HG02885 (cell line): ENCODE measurements at regions not wholly inside any gene's neighbourhood (a gene's known extent, or its start where the extent isn't known, plus 50 kb on each side); places are given as distances from the start of the nearest gene placed in this dataset.

Experiments
- ATAC-seq: cut with Tn5 transposase; IDR thresholded peaks from one replicate; pipeline ENCODE4 v1.9.1; 2021; ENCODE audit warnings: mild to moderate bottlenecking; ENCODE audit not compliant: unreplicated experiment, poor library complexity

DNA sequence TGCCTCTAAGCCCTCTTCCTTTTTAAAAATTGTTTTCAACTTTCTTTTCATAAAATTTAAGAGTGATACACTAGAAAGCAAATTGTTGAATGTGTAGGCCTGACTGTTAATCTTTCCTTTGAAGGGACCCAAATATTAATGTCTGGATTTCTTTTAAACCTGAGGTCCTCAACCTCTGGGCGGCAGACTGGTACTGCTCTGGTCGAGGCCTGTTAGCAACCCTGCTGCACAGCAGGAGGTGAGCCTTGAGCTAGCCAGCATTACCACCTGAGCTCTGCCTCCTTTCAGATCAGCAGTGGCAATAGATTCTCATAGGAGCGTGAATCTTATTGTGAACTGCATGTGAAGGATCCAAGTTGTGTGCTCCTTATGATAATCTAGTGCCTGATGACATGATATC, 191.2 kb downstream of the MANEA start:
- no peak for ATAC-seq

DNA sequence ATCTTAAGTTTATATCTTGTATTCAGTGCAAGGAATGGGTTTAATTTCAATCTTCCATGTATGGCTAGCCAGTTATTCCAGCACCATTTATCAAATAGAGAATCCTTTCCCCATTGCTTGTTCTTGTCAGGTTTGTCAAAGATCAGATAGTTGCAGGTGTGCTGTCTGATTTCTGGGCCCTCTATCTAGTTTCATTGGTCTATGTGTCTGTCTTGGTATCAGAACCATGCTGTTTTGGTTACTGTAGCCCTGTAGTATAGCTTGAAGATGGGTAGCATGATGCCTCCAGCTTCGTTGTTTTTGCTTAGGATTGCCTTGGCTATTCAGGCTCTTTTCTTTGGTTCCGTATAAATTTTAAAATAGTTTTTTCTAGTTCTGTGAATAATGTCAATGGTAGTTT, 200.0 kb downstream of the MANEA start:
- no peak for ATAC-seq

GRCh38 chr6:95780037-95780436, 202.7 kb downstream of the MANEA start:
- no peak for ATAC-seq

- ATAC-seq, result no peak
Measured at GRCh38 chr6:95784019-95784418, 206.7 kb downstream of the MANEA start.

GRCh38 chr6:95784869-95785268, 207.5 kb downstream of the MANEA start:
- ATAC-seq, result peak; percentile 88

DNA sequence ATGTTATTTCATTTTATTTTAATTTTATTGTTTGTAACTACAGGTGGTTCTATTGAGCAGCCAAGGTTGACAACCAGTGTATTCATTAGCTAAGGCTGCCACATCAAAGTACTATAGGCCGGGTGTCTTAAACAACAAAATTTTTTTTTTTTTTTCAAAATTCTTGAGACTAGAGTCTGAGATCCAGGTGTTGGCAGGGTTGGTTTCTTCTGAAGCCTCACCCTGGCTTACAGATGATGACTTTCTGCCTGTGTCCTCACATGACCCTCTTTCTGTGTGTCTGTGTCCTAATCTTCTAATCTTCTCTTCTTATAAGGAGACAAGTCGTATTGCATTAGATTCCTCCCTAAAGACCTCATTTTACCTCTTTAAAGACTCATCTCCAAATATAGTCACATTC, 208.4 kb downstream of the MANEA start:
- ATAC-seq, result peak; percentile 32

- ATAC-seq, result no peak
Measured at GRCh38 chr6:95786802-95787201, 209.5 kb downstream of the MANEA start.

GRCh38 chr6:95790787-95791186, 213.5 kb downstream of the MANEA start:
- ATAC-seq, result no peak

DNA sequence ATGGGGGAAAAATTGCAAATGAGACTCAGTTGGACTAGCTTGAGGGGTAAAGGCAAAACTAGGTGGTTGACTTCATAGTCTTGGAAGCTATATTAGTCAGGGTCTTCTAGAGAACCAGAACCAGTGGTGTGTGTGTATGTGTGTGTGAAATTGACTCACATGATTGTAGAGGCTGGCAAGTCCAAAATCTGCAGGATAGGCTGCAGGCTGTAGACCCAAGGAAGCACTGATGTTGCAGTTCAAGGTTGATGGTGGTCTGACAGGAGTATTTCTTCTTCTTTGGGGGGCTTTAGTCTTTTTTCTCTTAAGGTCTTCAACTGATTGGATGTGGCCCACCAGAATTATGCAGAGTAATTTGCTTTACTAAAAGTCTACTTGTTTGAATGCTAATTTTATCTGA, 217.4 kb downstream of the MANEA start:
- ATAC-seq, result no peak

GRCh38 chr6:95795927-95796326, 218.6 kb downstream of the MANEA start:
- ATAC-seq, result no peak

DNA sequence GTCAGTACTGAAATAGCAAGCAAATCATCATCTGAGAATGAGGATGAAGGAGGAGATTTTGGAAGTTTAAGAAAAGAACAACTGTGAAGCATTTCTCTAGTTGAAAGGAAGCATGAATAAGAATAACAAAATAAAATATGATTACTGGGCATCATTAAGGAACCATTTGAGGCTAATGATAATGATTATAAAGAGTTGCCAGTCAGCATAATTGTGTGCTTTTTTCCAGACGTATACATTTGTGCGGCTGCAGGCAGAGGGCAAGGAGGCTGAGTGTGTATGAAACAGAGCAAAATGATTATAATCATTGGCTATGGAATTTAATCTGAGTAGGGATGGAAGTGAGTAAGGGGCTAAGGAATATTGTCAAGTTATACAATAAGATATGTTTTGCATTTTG, 218.7 kb upstream of the FUT9 start:
- no peak for ATAC-seq

DNA sequence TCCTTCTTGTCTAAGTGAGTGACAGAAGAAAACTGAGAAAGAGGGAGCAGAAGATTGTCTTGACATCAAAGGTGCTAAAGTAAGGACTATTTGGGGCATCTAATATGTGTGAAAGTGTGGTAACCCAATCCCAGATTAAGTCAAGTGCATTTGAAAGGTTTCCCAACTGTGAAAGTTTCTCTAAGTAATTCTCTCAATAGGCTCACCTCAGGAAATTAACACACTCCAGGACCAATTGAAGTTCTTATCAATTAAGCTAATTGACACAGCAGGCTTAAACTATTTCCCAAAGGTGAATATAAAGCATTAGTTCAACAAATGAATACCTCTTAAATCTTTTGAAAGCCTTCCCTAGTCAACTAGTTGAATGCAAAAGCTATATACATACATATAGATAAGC, 212.8 kb upstream of the FUT9 start:
- no peak for ATAC-seq

DNA sequence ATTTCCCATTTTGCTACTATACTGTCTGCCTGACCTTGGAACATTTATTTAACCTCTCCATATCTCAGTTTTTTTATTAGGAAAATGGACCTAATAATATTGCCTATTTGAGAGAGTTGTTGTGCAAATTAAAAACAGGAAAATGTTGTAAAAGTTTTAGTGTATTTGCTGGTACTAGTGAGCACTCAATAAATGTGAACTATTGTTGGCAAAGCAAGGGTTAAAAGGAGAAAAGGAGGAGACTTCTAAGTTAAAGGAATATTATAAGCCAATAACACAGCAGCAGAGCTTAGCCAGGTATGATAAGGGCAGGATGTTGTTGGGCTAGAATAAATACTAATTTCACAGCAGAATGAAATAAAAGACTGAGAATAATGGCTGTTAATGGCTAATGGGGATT, 211.9 kb upstream of the FUT9 start:
- ATAC-seq, result no peak

GRCh38 chr6:95804847-95805541, 210.8 kb upstream of the FUT9 start:
- peak; percentile 86 for ATAC-seq

- ATAC-seq, result peak; percentile 56
Measured at GRCh38 chr6:95805699-95806098, 210.1 kb upstream of the FUT9 start.

- ATAC-seq, result no peak
Measured at GRCh38 chr6:95815389-95816056, 200.3 kb upstream of the FUT9 start.

DNA sequence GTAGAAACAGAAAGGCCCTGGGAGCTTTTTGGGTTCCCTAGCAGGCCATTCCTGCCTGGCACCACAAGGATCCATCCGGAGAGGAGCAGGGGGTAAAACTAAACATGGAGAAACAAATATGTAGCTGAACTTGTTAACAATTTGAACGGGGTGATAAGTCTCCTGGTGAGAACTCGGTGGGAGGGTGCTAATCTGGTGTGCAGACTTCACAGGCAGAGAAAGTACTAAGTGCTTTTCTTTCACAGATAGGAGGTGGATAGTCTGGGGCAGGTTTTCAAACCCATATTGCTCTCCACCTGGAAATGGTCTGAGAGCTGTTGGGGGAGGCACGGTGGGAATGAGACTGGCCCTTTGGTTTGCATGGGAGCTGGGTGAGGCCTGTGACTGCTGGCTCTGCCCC, 196.3 kb upstream of the FUT9 start:
- ATAC-seq, result no peak

- ATAC-seq, result peak; percentile 38
Measured at GRCh38 chr6:95819939-95820338, 195.8 kb upstream of the FUT9 start.

GRCh38 chr6:95830859-95831557, 184.8 kb upstream of the FUT9 start:
- ATAC-seq, result no peak

DNA sequence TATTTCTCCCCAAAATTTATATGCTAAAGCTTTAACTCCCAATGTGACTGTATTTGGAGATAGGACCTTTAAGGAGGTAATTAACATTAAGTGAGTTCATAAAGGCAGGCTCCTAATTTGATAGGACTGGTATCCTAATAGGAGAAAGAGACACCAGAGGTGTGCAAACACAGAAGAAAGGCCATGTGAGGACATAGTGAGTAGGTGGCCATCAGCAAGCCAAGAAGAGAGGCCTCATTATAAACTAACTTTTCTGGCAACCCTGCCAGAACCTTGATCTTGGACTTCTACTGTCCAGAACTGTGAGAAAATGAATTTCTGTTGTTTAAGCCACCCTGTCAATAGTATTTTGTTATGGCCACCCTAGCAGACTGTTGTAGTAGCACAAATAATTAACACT, 177.9 kb upstream of the FUT9 start:
- ATAC-seq, result no peak

- no peak for ATAC-seq
Measured at GRCh38 chr6:95841560-95841959, 174.2 kb upstream of the FUT9 start.

- ATAC-seq, result no peak
Measured at GRCh38 chr6:95846652-95847051, 169.1 kb upstream of the FUT9 start.
